ENCODE measurements at regions not wholly inside any gene's neighbourhood (a gene's known extent, or its start where the extent isn't known, plus 50 kb on each side); places are given as distances from the start of the nearest gene placed in this dataset.

GRCh38 chr2:103896182-103896581, 957.7 kb upstream of the POU3F3 start:
- Histone ChIP-seq H3K9me3 (ENCODE audit: insufficient read depth in 2 of 2, low read depth in 1 of 2, low read length in 1 of 2) (no peaks in the 10 kb centered on the region), H3K23ac (ENCODE audit: insufficient read length) (no peak overlapping the region), H3K36me3 (ENCODE audit: control insufficient read depth in 2 of 4, insufficient read depth in 4 of 4, low read length in 3 of 4) (no peaks in the 10 kb centered on the region), H3K56ac (replicated peaks; ENCODE audit: insufficient read length, low read depth, low read length) (no peak overlapping the region), H4K20me1 (replicated peaks in 1 of 2; ENCODE audit: control insufficient read depth in 1 of 2, insufficient read depth in 2 of 2, low read length in 2 of 2) (no peaks in the 10 kb centered on the region), H3K27ac (ENCODE audit: low read depth, low read length) (no peak overlapping the region), H2BK20ac (ENCODE audit: low read length) (no peak overlapping the region), H3K79me1 (ENCODE audit: low read depth, low read length) (no peaks in the 10 kb centered on the region), H2BK5ac (ENCODE audit: low read depth, low read length) (no peak overlapping the region), H3K79me2 (ENCODE audit: control insufficient read depth in 1 of 2, insufficient read depth in 2 of 2, low read length in 2 of 2) (no peaks in the 10 kb centered on the region), H3K4me1 (replicated peaks in 1 of 4; ENCODE audit: control insufficient read depth in 3 of 4, insufficient read depth in 4 of 4, low read length in 3 of 4) (no peaks in the 10 kb centered on the region), H3K23me2 (ENCODE audit: low read depth, low read length) (no peaks in the 10 kb centered on the region), H3K27me3 (replicated peaks in 1 of 4; ENCODE audit: control insufficient read depth in 3 of 4, extremely low read depth in 1 of 4, insufficient read depth in 3 of 4, low read length in 3 of 4) (peaks cover 0 to 1% (median 0%) of the 10 kb centered on the region in 4 experiments; a peak in 1 of 7 replicates), H2BK120ac (replicated peaks; ENCODE audit: low read depth, low read length) (no peak overlapping the region), H3K9ac (replicated peaks in 1 of 4; ENCODE audit: extremely low read depth in 1 of 4, low read depth in 3 of 4, low read length in 3 of 4) (no peak overlapping the region), H3K18ac (ENCODE audit: extremely low read depth, low read length) (no peak overlapping the region), H2AK5ac (ENCODE audit: low read depth, low read length) (no peak overlapping the region), H3K14ac (ENCODE audit: insufficient read length) (no peak overlapping the region), H2BK12ac (ENCODE audit: low read depth, low read length) (no peak overlapping the region), H2BK15ac (ENCODE audit: low read length) (no peak overlapping the region), H3K4me2 (ENCODE audit: insufficient read depth in 1 of 2, low read depth in 2 of 2, low read length in 2 of 2) (no peak overlapping the region), H3K4ac (replicated peaks; ENCODE audit: insufficient read length, low read depth, low read length) (no peak overlapping the region), H4K5ac (ENCODE audit: insufficient read length, low read depth, low read length) (no peak overlapping the region), H2AFZ (ENCODE audit: low read length) (no peak overlapping the region), H3K4me3 (ENCODE audit: extremely low read depth in 1 of 4, insufficient read depth in 2 of 4, low read depth in 3 of 4, low read length in 4 of 4) (no peak overlapping the region), H4K8ac (ENCODE audit: extremely low read depth, insufficient read depth, low read length) (no peak overlapping the region), H4K91ac (replicated peaks; ENCODE audit: insufficient read length, low read length) (no peak overlapping the region)
- WGBS, 2 experiments (ENCODE audit: extremely low coverage in 1 of 2, insufficient coverage in 1 of 2, insufficient read length in 1 of 2, insufficient replicate concordance in 2 of 2, low coverage in 1 of 2, low lambda C conversion rate in 2 of 2, missing lambda C conversion rate in 1 of 2) = 92% methylated on average over 1 of the region's 1 CpG; no CpG with 5 or more reads in 1 of the 2 experiments
- FAIRE-seq = no peak
- POLR2A ChIA-PET (ENCODE audit: partially characterized antibody) = no interaction called here
- CTCF ChIA-PET (ENCODE audit: partially characterized antibody) = no interaction called here
- TF ChIP-seq SP1 (IDR thresholded peaks at IDR 0.05; ENCODE audit: low read depth, low read length) (no peak), SIX5 (IDR thresholded peaks at IDR 0.05; ENCODE audit: low read depth, low read length) (no peak), CHD1 (IDR thresholded peaks at IDR 0.05; ENCODE audit: low read depth, low read length) (no peak), POU5F1 (IDR thresholded peaks at IDR 0.05; ENCODE audit: low read depth, low read length) (no peak)
- no peak for DNase-seq (ENCODE audit: low read depth in 1 of 2, low spot score in 2 of 2)

All from H1 (cell line).